Trophoblast cell (in vitro differentiated cells and primary cell): ENCODE measurements at regions not wholly inside any gene's neighbourhood (a gene's known extent, or its start where the extent isn't known, plus 50 kb on each side); places are given as distances from the start of the nearest gene placed in this dataset.

Source experiments
- DNase-seq, 2 donors: peaks; one replicate each; pipeline ENCODE4 v3.0.0-alpha.2; 2016
- H2AFZ ChIP-seq: 2 replicates; pipeline ENCODE4 v1.6.1; 2013; ENCODE audit warnings: low read length, moderate library complexity, mild to moderate bottlenecking; ENCODE audit not compliant: insufficient read depth, poor library complexity
- H2AK5ac ChIP-seq: 2 replicates; pipeline ENCODE4 v1.6.1; 2013; ENCODE audit warnings: mild to moderate bottlenecking, low read length
- H2BK120ac ChIP-seq: 2 replicates; pipeline ENCODE4 v1.6.1; 2013; ENCODE audit warnings: low read length, mild to moderate bottlenecking, moderate library complexity; ENCODE audit not compliant: insufficient read depth, poor library complexity
- H2BK12ac ChIP-seq: 2 replicates; pipeline ENCODE4 v1.6.1; 2013; ENCODE audit warnings: mild to moderate bottlenecking, low read length, moderate library complexity
- H2BK5ac ChIP-seq: 2 replicates; pipeline ENCODE4 v1.6.1; 2013; ENCODE audit warnings: low read length, low read depth, moderate library complexity, mild to moderate bottlenecking; ENCODE audit not compliant: poor library complexity
- H3K14ac ChIP-seq: 2 replicates; pipeline ENCODE4 v1.6.1; 2013; ENCODE audit warnings: mild to moderate bottlenecking, low read length
- H3K18ac ChIP-seq: 2 replicates; pipeline ENCODE4 v1.6.1; 2013; ENCODE audit warnings: mild to moderate bottlenecking, low read length
- H3K23ac ChIP-seq: 2 replicates; pipeline ENCODE4 v1.6.1; 2013; ENCODE audit warnings: low read length
- H3K27ac ChIP-seq: 2 replicates; pipeline ENCODE4 v1.5.1; 2013; ENCODE audit warnings: low read depth, mild to moderate bottlenecking, inconsistent platforms, low read length, moderate library complexity
- H3K27me3 ChIP-seq: 2 replicates; pipeline ENCODE4 v1.6.1; 2013; ENCODE audit warnings: inconsistent platforms, mild to moderate bottlenecking, low read length, moderate library complexity; ENCODE audit not compliant: insufficient read depth
- H3K36me3 ChIP-seq, 2 experiments: 1 replicate in 1 of 2; 2 replicates in 1 of 2; pipeline ENCODE4 v1.6.1; 2013; ENCODE audit warnings: low read length in 2 of 2, mild to moderate bottlenecking in 2 of 2, moderate library complexity in 1 of 2; ENCODE audit not compliant: insufficient read depth in 2 of 2, control insufficient read depth in 1 of 2
- H3K4ac ChIP-seq: 2 replicates; pipeline ENCODE4 v1.6.1; 2013; ENCODE audit warnings: low read depth, mild to moderate bottlenecking, low read length, moderate library complexity
- H3K4me1 ChIP-seq, 2 experiments: 1 replicate in 1 of 2; 2 replicates in 1 of 2; pipeline ENCODE4 v1.6.1; 2013; ENCODE audit warnings: low read length in 2 of 2, mild to moderate bottlenecking in 2 of 2, moderate library complexity in 1 of 2; ENCODE audit not compliant: insufficient read depth in 2 of 2, control insufficient read depth in 1 of 2
- H3K4me2 ChIP-seq: 2 replicates; pipeline ENCODE4 v1.6.1; 2013; ENCODE audit warnings: inconsistent platforms, mild to moderate bottlenecking, low read length, moderate library complexity
- H3K4me3 ChIP-seq: 2 replicates; pipeline ENCODE4 v1.5.1; 2013; ENCODE audit warnings: mild to moderate bottlenecking, low read depth, low read length, inconsistent platforms
- H3K79me1 ChIP-seq: one replicate; pipeline ENCODE4 v1.6.1; 2013; ENCODE audit warnings: low read length
- H3K79me2 ChIP-seq: 2 replicates; pipeline ENCODE4 v1.6.1; 2013; ENCODE audit warnings: low read length, mild to moderate bottlenecking; ENCODE audit not compliant: control insufficient read depth, insufficient read depth, poor library complexity
- H3K9ac ChIP-seq: 2 replicates; pipeline ENCODE4 v1.6.1; 2013; ENCODE audit warnings: mild to moderate bottlenecking, low read length
- H3K9me3 ChIP-seq: 2 replicates; pipeline ENCODE4 v1.6.1; 2013; ENCODE audit warnings: low read depth, mild to moderate bottlenecking, control low read depth, inconsistent platforms, low read length; ENCODE audit not compliant: insufficient read depth
- H4K12ac ChIP-seq: 2 replicates; pipeline ENCODE4 v1.6.1; 2013; ENCODE audit warnings: low read depth, mild to moderate bottlenecking, low read length, moderate library complexity
- H4K8ac ChIP-seq: 2 replicates; pipeline ENCODE4 v1.6.1; 2013; ENCODE audit warnings: low read depth, mild to moderate bottlenecking, low read length, moderate library complexity
- H4K91ac ChIP-seq: one replicate; pipeline ENCODE4 v1.6.1; 2013; ENCODE audit warnings: low read depth, mild to moderate bottlenecking, low read length, moderate library complexity
- WGBS: extraction: QIAGEN DNeasy Blood & Tissue Kit; methylation state at CpG from one replicate; pipeline ENCODE4 v1.1.7; 2013; ENCODE audit warnings: missing lambda C conversion rate; ENCODE audit not compliant: insufficient read length, insufficient coverage; ENCODE audit errors: extremely low coverage; 5-methylcytosine and 5-hydroxymethylcytosine counted together

DNA sequence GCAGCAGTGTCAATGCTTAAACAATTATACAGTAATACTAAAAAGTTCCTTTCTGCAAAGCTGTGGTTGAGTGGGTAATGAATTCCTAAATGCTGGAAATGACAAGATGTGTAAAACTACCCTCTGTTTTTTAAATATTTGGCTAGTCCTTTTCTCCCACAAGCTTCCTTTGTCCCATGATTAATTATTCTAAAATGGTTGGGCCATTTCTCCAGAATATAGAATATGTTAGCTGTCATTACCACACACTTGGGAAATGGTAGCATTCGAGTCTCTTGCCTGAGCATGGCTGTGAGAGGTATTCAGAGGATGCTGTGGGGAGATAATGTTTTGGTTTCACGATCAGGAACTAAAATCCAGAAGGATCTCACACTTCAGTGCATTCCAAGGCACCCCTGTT is 1185.8 kb downstream of the UQCRFS1 start:
- no peak overlapping the region for H4K91ac ChIP-seq
- H2BK120ac ChIP-seq = no peak overlapping the region
- no peaks in the 10 kb centered on the region for H3K36me3 ChIP-seq
- no peak overlapping the region for H2AFZ ChIP-seq
- no peaks in the 10 kb centered on the region for H3K79me2 ChIP-seq
- no peak overlapping the region for H4K12ac ChIP-seq
- no peak overlapping the region for H2BK5ac ChIP-seq
- peaks cover 3% of the 10 kb centered on the region for H3K79me1 ChIP-seq
- DNase-seq = no peak
- no peaks in the 10 kb centered on the region for H3K4me1 ChIP-seq
- H3K27ac ChIP-seq = no peak overlapping the region
- H2AK5ac ChIP-seq = no peak overlapping the region
- H3K9me3 ChIP-seq = peaks cover 3% of the 10 kb centered on the region
- no peaks in the 10 kb centered on the region for H3K27me3 ChIP-seq
- H3K4me3 ChIP-seq = no peak overlapping the region
- no peak overlapping the region for H3K14ac ChIP-seq
- H3K4me2 ChIP-seq = no peak overlapping the region
- H3K23ac ChIP-seq = no peak overlapping the region
- H3K4ac ChIP-seq = no peak overlapping the region
- H4K8ac ChIP-seq = no peak overlapping the region
- H2BK12ac ChIP-seq = no peak overlapping the region
- H3K18ac ChIP-seq = no peak overlapping the region
- H3K9ac ChIP-seq = no peak overlapping the region
- no CpG with 5 or more reads among the region's 2 CpGs for WGBS

DNA sequence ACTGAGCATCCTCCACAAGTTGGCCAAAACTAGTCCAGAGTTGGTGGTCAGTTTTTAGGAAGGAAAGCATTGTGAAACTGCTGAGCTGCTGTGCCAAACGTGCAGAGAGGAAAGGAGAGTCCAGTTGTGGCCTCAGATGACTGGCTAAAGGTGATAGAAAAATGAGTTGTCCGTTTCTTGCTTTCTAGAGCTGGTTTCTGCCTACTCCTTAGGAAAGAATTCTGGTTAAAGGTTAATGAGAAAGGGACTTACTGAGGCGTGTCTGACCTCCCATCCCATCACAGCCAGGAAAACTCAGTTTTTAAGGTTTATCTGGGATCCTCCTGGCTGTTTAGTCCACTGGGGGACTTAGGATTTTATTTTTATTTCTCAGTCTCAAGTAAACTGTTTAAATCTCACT is 1186.3 kb downstream of the UQCRFS1 start:
- Histone ChIP-seq H3K4me3 (no peak overlapping the region), H3K79me1 (peaks cover 3% of the 10 kb centered on the region), H3K79me2 (no peaks in the 10 kb centered on the region), H2AK5ac (no peak overlapping the region), H4K12ac (no peak overlapping the region), H4K8ac (no peak overlapping the region), H2BK12ac (no peak overlapping the region), H3K4me1 (no peaks in the 10 kb centered on the region), H3K27ac (no peak overlapping the region), H3K9ac (no peak overlapping the region), H3K14ac (no peak overlapping the region), H3K18ac (no peak overlapping the region), H2AFZ (no peak overlapping the region), H3K23ac (no peak overlapping the region), H3K4me2 (no peak overlapping the region), H2BK5ac (no peak overlapping the region), H3K4ac (no peak overlapping the region), H3K36me3 (no peaks in the 10 kb centered on the region), H3K27me3 (no peaks in the 10 kb centered on the region), H3K9me3 (peaks cover 3% of the 10 kb centered on the region), H2BK120ac (no peak overlapping the region), H4K91ac (no peak overlapping the region)
- no CpG with 5 or more reads among the region's 3 CpGs for WGBS
- DNase-seq = no peak

GRCh38 chr19:28024920-28025319 is 1188.0 kb downstream of the UQCRFS1 start:
- Histone ChIP-seq H3K23ac (no peak overlapping the region), H2BK12ac (no peak overlapping the region), H3K79me2 (no peaks in the 10 kb centered on the region), H2AFZ (no peak overlapping the region), H3K18ac (no peak overlapping the region), H3K79me1 (peaks cover 3% of the 10 kb centered on the region), H3K4me2 (no peak overlapping the region), H2AK5ac (no peak overlapping the region), H3K4ac (no peak overlapping the region), H2BK5ac (no peak overlapping the region), H4K91ac (no peak overlapping the region), H3K14ac (no peak overlapping the region), H3K27me3 (no peaks in the 10 kb centered on the region), H3K27ac (no peak overlapping the region), H3K4me3 (no peak overlapping the region), H3K9ac (no peak overlapping the region), H3K36me3 (no peaks in the 10 kb centered on the region), H3K9me3 (no peaks in the 10 kb centered on the region), H2BK120ac (no peak overlapping the region), H4K8ac (no peak overlapping the region), H3K4me1 (peaks cover 0 to 4% of the 10 kb centered on the region in 2 experiments), H4K12ac (no peak overlapping the region)
- no peak for DNase-seq
- WGBS = no CpG with 5 or more reads among the region's 3 CpGs

- Histone ChIP-seq H3K27me3 (no peaks in the 10 kb centered on the region), H2BK5ac (no peak overlapping the region), H3K4me3 (no peak overlapping the region), H3K9ac (no peak overlapping the region), H2BK120ac (no peak overlapping the region), H2BK12ac (no peak overlapping the region), H4K8ac (no peak overlapping the region), H3K14ac (no peak overlapping the region), H3K4ac (no peak overlapping the region), H3K9me3 (no peaks in the 10 kb centered on the region), H4K91ac (no peak overlapping the region), H3K18ac (no peak overlapping the region), H3K36me3 (no peaks in the 10 kb centered on the region), H3K79me1 (peaks cover 3% of the 10 kb centered on the region), H3K4me2 (no peak overlapping the region), H3K27ac (no peak overlapping the region), H3K79me2 (no peaks in the 10 kb centered on the region), H3K23ac (no peak overlapping the region), H2AFZ (no peak overlapping the region), H3K4me1 (peaks cover 0 to 4% of the 10 kb centered on the region in 2 experiments), H2AK5ac (no peak overlapping the region), H4K12ac (no peak overlapping the region)
- DNase-seq = peak in 1 of 2 donors; percentile 7
- no CpG with 5 or more reads among the region's 5 CpGs for WGBS
Observed at GRCh38 chr19:28023064-28023463, 1189.9 kb downstream of the UQCRFS1 start.
